Fibroblast of villous mesenchyme (primary cell): ENCODE measurements at regions not wholly inside any gene's neighbourhood (a gene's known extent, or its start where the extent isn't known, plus 50 kb on each side); places are given as distances from the start of the nearest gene placed in this dataset.

ENCODE experiments used
- DNase-seq: peaks from one replicate; pipeline ENCODE4 v3.0.0-alpha.2; 2010; ENCODE audit warnings: low read depth
- H3K4me3 ChIP-seq: 2 replicates; pipeline ENCODE4 v1.5.1; 2011; ENCODE audit warnings: low read depth, mild to moderate bottlenecking, low read length
- TF ChIP-seq, protein P1 (sequence below): IDR thresholded peaks from 2 replicates; pipeline ENCODE4 v1.5.1; 2012; ENCODE audit warnings: low read depth, mild to moderate bottlenecking, low read length; ENCODE audit not compliant: insufficient read depth

- no peak overlapping the region for H3K4me3 ChIP-seq
- DNase-seq: peak; percentile 16
- TF ChIP-seq, protein P1, sequence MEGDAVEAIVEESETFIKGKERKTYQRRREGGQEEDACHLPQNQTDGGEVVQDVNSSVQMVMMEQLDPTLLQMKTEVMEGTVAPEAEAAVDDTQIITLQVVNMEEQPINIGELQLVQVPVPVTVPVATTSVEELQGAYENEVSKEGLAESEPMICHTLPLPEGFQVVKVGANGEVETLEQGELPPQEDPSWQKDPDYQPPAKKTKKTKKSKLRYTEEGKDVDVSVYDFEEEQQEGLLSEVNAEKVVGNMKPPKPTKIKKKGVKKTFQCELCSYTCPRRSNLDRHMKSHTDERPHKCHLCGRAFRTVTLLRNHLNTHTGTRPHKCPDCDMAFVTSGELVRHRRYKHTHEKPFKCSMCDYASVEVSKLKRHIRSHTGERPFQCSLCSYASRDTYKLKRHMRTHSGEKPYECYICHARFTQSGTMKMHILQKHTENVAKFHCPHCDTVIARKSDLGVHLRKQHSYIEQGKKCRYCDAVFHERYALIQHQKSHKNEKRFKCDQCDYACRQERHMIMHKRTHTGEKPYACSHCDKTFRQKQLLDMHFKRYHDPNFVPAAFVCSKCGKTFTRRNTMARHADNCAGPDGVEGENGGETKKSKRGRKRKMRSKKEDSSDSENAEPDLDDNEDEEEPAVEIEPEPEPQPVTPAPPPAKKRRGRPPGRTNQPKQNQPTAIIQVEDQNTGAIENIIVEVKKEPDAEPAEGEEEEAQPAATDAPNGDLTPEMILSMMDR: no peak
These were observed 290.6 kb downstream of the SATB1 start for GRCh38 chr3:18134386-18135059.

DNA sequence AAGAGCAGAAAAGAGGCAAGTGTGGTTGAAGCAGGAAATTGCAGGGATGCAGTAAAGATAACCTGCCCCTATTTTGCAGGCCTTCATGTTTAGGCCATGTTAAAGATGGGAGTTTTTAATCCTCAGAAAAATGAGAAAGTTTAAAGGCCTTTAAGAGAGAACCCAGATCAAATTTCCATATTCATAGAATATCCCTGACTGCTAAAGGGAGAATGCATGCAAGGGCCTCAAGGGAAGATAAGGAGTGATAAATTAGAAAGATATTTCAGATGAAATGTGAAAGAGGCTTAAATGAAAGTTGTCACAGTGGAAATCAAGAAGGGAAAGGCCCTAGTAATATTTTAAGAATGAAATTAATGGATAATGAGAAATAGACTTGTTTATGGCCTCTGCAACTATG is 292.1 kb downstream of the SATB1 start:
- no peak overlapping the region for H3K4me3 ChIP-seq
- TF ChIP-seq, protein P1: no peak
- DNase-seq: no peak

- no peak overlapping the region for H3K4me3 ChIP-seq
- no peak for DNase-seq
- TF ChIP-seq, protein P1: no peak
These were observed 297.1 kb downstream of the SATB1 start for GRCh38 chr3:18127859-18128681.

DNA sequence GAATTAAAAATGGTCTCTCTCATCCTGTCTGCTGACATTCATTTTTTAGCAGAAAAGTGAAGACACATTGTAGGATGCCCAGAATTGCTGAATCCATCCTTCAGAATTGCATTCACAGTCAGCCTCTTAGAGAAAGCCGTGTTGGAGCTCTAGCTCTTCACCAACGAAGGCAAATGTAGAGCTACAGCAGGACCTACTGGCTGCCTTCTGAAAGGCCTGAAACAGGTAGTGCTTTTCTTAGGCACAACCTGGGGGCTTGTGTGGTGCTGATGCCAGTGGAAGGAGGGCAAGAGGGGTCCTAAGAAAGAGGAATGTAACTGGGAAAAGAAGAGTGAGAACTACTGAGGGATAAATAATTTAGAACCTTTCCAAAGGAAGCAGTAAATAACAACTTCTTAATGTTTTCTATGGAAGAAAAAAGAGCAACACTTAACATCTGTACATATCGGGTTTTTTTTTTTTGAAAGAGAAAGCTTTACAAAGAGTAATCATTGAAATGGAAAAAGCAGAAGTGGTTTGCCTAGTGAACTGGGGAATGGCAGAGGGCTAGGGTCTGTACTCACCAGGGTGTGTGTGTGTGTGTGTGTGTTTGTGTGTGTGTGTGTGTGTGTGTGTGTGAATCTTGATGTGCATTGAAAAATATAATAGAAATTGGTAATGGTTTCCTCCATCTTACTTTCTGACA is 297.8 kb downstream of the SATB1 start:
- H3K4me3 ChIP-seq: no peak overlapping the region
- no peak for DNase-seq
- TF ChIP-seq, protein P1: no peak

DNA sequence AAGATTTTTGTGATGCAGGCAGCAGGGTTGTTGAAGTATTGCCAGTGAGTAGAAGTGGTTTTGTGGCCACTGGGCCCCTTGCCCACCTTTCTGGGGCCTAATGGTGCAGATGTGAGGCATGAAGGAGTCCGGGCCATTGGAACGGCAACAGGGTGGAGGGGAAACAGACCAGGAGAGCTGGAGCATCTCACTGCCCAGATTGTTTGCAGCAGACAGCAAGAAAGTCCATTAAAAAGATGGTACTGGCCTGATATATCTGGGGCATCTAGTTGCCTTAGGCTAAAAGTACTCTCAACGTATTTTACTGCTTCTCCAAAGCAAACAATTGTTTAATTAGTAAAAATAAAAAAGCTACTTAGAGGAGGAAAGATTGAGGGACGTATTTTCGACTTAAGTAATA is 298.4 kb downstream of the SATB1 start:
- no peak for DNase-seq
- TF ChIP-seq, protein P1: no peak
- H3K4me3 ChIP-seq: no peak overlapping the region

DNA sequence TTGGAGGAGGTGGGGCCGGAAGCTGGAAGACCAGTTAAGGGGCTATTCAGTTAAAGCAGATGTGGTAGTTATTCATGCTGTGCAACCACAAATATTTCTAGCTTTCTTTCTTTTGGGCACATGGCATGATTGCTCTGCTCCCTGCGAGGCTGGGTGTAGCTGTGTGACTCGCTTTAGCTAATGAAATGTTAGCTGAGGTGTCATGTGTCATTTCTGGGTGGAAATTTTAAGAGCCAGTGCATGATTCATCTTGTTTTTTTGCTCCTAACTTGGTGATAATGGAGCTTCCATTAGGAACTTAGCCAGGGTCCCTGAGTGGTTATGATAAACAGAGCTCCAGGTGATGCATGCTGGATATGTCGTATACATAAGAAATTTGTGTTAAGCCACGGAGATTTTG is 300.6 kb downstream of the SATB1 start:
- TF ChIP-seq, protein P1: no peak

More for the DNA sequence above, 300.6 kb downstream of the SATB1 start:
- no peak overlapping the region for H3K4me3 ChIP-seq
- DNase-seq: peak; percentile 5
